Naive thymus-derived CD4-positive, alpha-beta T cell (primary cell): ENCODE measurements at regions not wholly inside any gene's neighbourhood (a gene's known extent, or its start where the extent isn't known, plus 50 kb on each side); places are given as distances from the start of the nearest gene placed in this dataset.

Experiments
- ATAC-seq: fragments of 150-1000 bp; cut with Tn5 transposase; 2 replicates; pipeline ENCODE4 v1.10.0; 2021; ENCODE audit warnings: mild to moderate bottlenecking, moderate library complexity
- CTCF ChIA-PET: fragments of 350-600 bp; sonication (Branson Sonifier 250); formaldehyde crosslinking; loops from one replicate; lab custom pipeline; 2021; ENCODE audit warnings: antibody characterized with exemption; lab: Charles Lee
- POLR2A ChIA-PET: fragments of 350-600 bp; sonication (Branson Sonifier 250); formaldehyde crosslinking; loops from one replicate; lab custom pipeline; 2021; ENCODE audit warnings: antibody characterized with exemption, inconsistent platforms; lab: Charles Lee
- DNase-seq, 9 donors: peaks; one replicate each; pipeline versions ENCODE4 v3.0.0 to v3.0.0-alpha.2; 2020 to 2022; ENCODE audit warnings: mixed read lengths in 1 of 9
- H3K27ac ChIP-seq: one replicate; pipeline ENCODE4 v1.7.0; 2013; ENCODE audit warnings: mild to moderate bottlenecking, low read depth, low read length, moderate library complexity
- H3K27me3 ChIP-seq, 2 donors: one replicate each; pipeline ENCODE4 v1.7.0; 2013; ENCODE audit warnings: low read length in 2 of 2, mild to moderate bottlenecking in 2 of 2, moderate library complexity in 2 of 2; ENCODE audit not compliant: control insufficient read depth in 2 of 2, insufficient read depth in 2 of 2
- H3K36me3 ChIP-seq, 3 experiments: 1 replicate in 2 of 3; 2 replicates in 1 of 3; pipeline ENCODE4 v1.7.0; 2013; ENCODE audit warnings: low read length in 3 of 3, mild to moderate bottlenecking in 3 of 3, moderate library complexity in 1 of 3; ENCODE audit not compliant: insufficient read depth in 3 of 3, control insufficient read depth in 2 of 3
- H3K4me1 ChIP-seq, 2 donors: one replicate each; pipeline ENCODE4 v1.7.0; 2013; ENCODE audit warnings: low read length in 2 of 2, mild to moderate bottlenecking in 2 of 2, moderate library complexity in 1 of 2; ENCODE audit not compliant: control insufficient read depth in 2 of 2, insufficient read depth in 2 of 2
- H3K4me3 ChIP-seq: 2 replicates; pipeline ENCODE4 v1.7.0; 2013; ENCODE audit warnings: mild to moderate bottlenecking, low read length
- H3K9me3 ChIP-seq, 3 experiments: 1 replicate in 2 of 3; 2 replicates in 1 of 3; pipeline ENCODE4 v1.7.0; 2013; ENCODE audit warnings: low read length in 3 of 3; ENCODE audit not compliant: control insufficient read depth in 2 of 3
- H3K27ac Mint-ChIP-seq, 9 donors: one replicate each; pipeline ENCODE4 v1.8.0; 2020 to 2022; ENCODE audit warnings: mixed read lengths in 9 of 9, mild to moderate bottlenecking in 8 of 9, moderate library complexity in 5 of 9, inconsistent platforms in 2 of 9
- H3K27me3 Mint-ChIP-seq, 5 donors: one replicate each; pipeline ENCODE4 v1.8.0; 2021 to 2022; ENCODE audit warnings: mixed read lengths in 5 of 5, mild to moderate bottlenecking in 1 of 5
- H3K36me3 Mint-ChIP-seq, 5 donors: one replicate each; pipeline ENCODE4 v1.8.0; 2020 to 2022; ENCODE audit warnings: mixed read lengths in 5 of 5, mild to moderate bottlenecking in 3 of 5, inconsistent platforms in 1 of 5
- H3K4me1 Mint-ChIP-seq, 7 donors: one replicate each; pipeline ENCODE4 v1.8.0; 2020 to 2022; ENCODE audit warnings: mixed read lengths in 7 of 7, mild to moderate bottlenecking in 3 of 7, inconsistent platforms in 1 of 7
- H3K4me3 Mint-ChIP-seq, 10 donors: one replicate each; pipeline ENCODE4 v1.8.0; 2020 to 2022; ENCODE audit warnings: mild to moderate bottlenecking in 10 of 10, mixed read lengths in 10 of 10, moderate library complexity in 6 of 10, inconsistent platforms in 2 of 10
- H3K9me3 Mint-ChIP-seq, 11 donors: one replicate each; pipeline ENCODE4 v1.8.0; 2020 to 2022; ENCODE audit warnings: mixed read lengths in 11 of 11, mild to moderate bottlenecking in 4 of 11, inconsistent platforms in 1 of 11, moderate library complexity in 1 of 11
- intact Hi-C, 2 donors: fragments of 100-400 bp; cut with micrococcal nuclease; formaldehyde crosslinking; loops; one replicate each; pipeline ENCODE4 v1.15.1; 2023

DNA sequence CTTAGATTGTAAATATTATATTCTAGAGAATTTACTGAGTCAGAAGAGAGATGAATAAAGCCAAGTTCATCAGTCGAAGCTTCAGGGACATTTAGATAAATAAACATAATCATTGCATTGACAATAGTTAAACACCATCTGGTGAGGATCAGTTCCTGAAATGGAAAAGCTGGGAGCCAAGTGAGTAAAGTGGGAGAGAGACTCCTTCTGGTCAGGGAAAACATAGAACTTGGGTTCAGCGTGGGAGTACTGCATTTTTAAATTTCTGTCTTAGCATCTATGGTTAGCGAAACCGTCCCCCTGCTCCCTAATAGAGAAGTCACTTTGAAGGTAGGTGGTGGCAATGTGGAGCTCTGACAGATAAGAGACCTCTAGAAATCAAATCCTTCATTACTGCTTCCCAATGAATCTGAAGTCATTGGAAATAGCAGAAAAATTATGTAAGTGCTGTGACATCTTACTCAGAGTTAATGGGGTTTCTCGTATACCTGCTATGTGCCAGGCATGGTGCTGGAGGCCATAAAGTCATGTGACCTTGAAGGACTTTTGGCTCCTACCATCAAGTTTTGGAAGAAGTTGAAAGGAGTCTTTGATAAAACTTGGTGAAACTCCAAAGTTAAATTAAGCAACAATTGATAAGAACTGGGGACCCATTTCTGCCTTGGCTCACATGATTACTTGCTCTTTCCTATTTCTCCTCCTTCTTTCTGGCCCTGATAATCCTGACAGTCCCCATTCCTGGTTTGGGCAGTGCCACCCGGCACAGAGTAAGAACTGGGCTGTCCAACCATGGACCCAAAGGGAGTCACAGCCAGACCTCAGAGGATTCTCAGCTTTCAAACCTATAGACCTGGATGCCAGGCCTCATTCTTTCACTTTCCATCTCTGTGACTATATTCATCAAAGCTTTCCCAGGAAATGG lies 211.2 kb downstream of the C7orf25 start:
- DNase-seq (no peak), ATAC-seq (no peak)
- H3K9me3 Mint-ChIP-seq, result peaks cover 0 to 4% (median 0%) of the 10 kb centered on the region in 11 donors
- intact Hi-C loops, result no loop called here
- ChIA-PET POLR2A (no interaction called here), CTCF (no interaction called here)
- H3K4me3 ChIP-seq, result no peak overlapping the region
- H3K4me3 Mint-ChIP-seq, result no peak overlapping the region
- H3K9me3 ChIP-seq, result no peaks in the 10 kb centered on the region
- no peaks in the 10 kb centered on the region for H3K36me3 Mint-ChIP-seq
- no peak overlapping the region for H3K27ac ChIP-seq
- H3K27ac Mint-ChIP-seq, result no peak overlapping the region
- H3K4me1 Mint-ChIP-seq, result no peaks in the 10 kb centered on the region
- H3K36me3 ChIP-seq, result no peaks in the 10 kb centered on the region
- no peaks in the 10 kb centered on the region for H3K4me1 ChIP-seq
- no peaks in the 10 kb centered on the region for H3K27me3 ChIP-seq
- peaks cover 0 to 13% (median 0%) of the 10 kb centered on the region in 5 donors for H3K27me3 Mint-ChIP-seq

GRCh38 chr7:42699380-42700178 lies 212.3 kb downstream of the C7orf25 start:
- Histone ChIP-seq H3K36me3 (no peaks in the 10 kb centered on the region), H3K4me1 (no peaks in the 10 kb centered on the region), H3K27me3 (no peaks in the 10 kb centered on the region), H3K4me3 (no peak overlapping the region), H3K27ac (no peak overlapping the region), H3K9me3 (no peaks in the 10 kb centered on the region)
- Mint-ChIP-seq H3K4me3 (no peak overlapping the region), H3K9me3 (peaks cover 0 to 4% (median 0%) of the 10 kb centered on the region in 11 donors), H3K27ac (no peak overlapping the region), H3K4me1 (no peaks in the 10 kb centered on the region), H3K36me3 (no peaks in the 10 kb centered on the region), H3K27me3 (peaks cover 0 to 13% (median 0%) of the 10 kb centered on the region in 5 donors)
- intact Hi-C loops, result no loop called here
- no peak for DNase-seq
- ChIA-PET POLR2A (no interaction called here), CTCF (no interaction called here)
- ATAC-seq, result no peak

DNA sequence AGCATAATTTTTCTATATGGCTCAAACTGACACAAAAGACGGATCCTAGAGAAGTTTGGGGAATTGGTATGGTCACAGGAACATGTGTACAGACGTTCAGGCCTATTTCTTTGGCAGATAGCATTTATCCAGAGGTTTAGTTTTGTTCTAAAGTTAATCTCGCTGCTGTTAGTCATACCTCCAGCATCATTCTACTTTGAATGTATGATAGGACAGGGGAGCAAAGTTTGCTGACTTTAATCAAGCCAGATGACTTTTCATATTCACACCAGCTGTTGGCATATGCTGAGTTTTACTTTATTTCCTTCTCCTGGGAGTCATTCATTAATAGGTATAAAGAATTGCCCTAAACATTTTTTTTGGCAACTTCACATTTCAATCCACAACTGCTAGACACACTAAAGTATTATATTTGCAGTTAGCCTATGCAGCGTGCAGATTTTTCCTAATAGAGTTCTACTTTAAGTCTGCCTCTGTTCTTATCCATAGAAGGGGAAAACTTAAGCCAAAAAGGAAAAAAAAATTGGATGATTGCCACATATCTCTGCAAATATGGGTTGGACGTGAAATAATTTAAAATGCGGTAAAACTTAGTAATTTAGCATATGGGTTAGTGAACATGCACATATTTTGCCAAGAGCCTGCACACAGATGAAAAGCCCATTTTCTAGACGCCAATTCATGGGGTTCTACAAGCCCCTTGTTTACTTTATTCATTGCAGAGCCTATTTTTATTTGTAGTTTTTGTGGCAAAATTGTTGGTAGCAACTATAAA lies 213.1 kb downstream of the C7orf25 start:
- H3K36me3 Mint-ChIP-seq, result no peaks in the 10 kb centered on the region
- Histone ChIP-seq H3K9me3 (no peaks in the 10 kb centered on the region), H3K27me3 (no peaks in the 10 kb centered on the region), H3K4me1 (no peaks in the 10 kb centered on the region), H3K27ac (no peak overlapping the region), H3K4me3 (no peak overlapping the region), H3K36me3 (no peaks in the 10 kb centered on the region)
- intact Hi-C loops, result no loop called here
- peaks cover 0 to 4% (median 0%) of the 10 kb centered on the region in 11 donors for H3K9me3 Mint-ChIP-seq
- H3K4me3 Mint-ChIP-seq, result no peak overlapping the region
- H3K4me1 Mint-ChIP-seq, result no peaks in the 10 kb centered on the region
- no peak for DNase-seq
- H3K27me3 Mint-ChIP-seq, result peaks cover 0 to 20% (median 3%) of the 10 kb centered on the region in 5 donors
- no peak overlapping the region for H3K27ac Mint-ChIP-seq
- ATAC-seq, result no peak
- CTCF ChIA-PET, result no interaction called here
- POLR2A ChIA-PET, result no interaction called here

GRCh38 chr7:42694894-42695507 lies 216.9 kb downstream of the C7orf25 start:
- H3K9me3 Mint-ChIP-seq, result peaks cover 0 to 2% (median 0%) of the 10 kb centered on the region in 11 donors
- CTCF ChIA-PET, result no interaction called here
- no peaks in the 10 kb centered on the region for H3K36me3 Mint-ChIP-seq
- H3K4me3 ChIP-seq, result no peak overlapping the region
- DNase-seq, result no peak
- H3K27me3 ChIP-seq, result no peaks in the 10 kb centered on the region
- intact Hi-C loops, result no loop called here
- no peak for ATAC-seq
- POLR2A ChIA-PET, result no interaction called here
- H3K9me3 ChIP-seq, result no peaks in the 10 kb centered on the region
- no peak overlapping the region for H3K27ac ChIP-seq
- H3K27me3 Mint-ChIP-seq, result peaks cover 0 to 20% (median 3%) of the 10 kb centered on the region in 5 donors
- no peaks in the 10 kb centered on the region for H3K4me1 Mint-ChIP-seq
- H3K4me1 ChIP-seq, result no peaks in the 10 kb centered on the region
- H3K4me3 Mint-ChIP-seq, result no peak overlapping the region
- H3K36me3 ChIP-seq, result no peaks in the 10 kb centered on the region
- no peak overlapping the region for H3K27ac Mint-ChIP-seq

DNA sequence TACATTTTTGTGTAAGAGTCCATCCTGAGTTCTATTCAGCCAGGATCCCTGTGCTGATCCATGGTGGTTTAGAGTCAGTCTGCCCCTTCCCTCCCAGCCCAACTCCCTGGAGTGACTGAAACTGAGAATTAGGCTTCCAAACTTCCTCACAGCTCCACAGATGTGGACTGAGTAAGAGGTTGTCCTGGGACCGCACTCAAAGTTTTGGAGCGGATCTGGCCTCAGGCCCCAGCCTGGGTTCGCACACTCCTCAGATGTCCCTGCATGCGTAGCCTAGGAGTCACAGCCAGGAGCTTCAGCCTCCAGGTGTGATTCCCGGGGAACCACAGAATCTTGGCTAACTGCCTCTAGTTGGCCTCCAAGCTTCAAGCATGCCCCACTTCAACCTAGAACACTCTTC lies 218.1 kb downstream of the C7orf25 start:
- Mint-ChIP-seq H3K27ac (no peak overlapping the region), H3K27me3 (peaks cover 0 to 22% (median 3%) of the 10 kb centered on the region in 5 donors), H3K4me3 (no peak overlapping the region), H3K36me3 (no peaks in the 10 kb centered on the region), H3K4me1 (no peaks in the 10 kb centered on the region), H3K9me3 (peaks cover 0 to 2% (median 0%) of the 10 kb centered on the region in 11 donors)
- intact Hi-C loops, result no loop called here
- POLR2A ChIA-PET, result no interaction called here
- no peak for ATAC-seq
- no peak overlapping the region for H3K4me3 ChIP-seq
- no peak overlapping the region for H3K27ac ChIP-seq
- no peaks in the 10 kb centered on the region for H3K9me3 ChIP-seq
- H3K36me3 ChIP-seq, result no peaks in the 10 kb centered on the region
- H3K27me3 ChIP-seq, result no peaks in the 10 kb centered on the region
- CTCF ChIA-PET, result no interaction called here
- H3K4me1 ChIP-seq, result no peaks in the 10 kb centered on the region
- no peak for DNase-seq

GRCh38 chr7:42692621-42693020 lies 219.2 kb downstream of the C7orf25 start:
- Mint-ChIP-seq H3K4me3 (no peak overlapping the region), H3K9me3 (peaks cover 0 to 2% (median 0%) of the 10 kb centered on the region in 11 donors), H3K4me1 (no peaks in the 10 kb centered on the region), H3K27me3 (peaks cover 0 to 22% (median 3%) of the 10 kb centered on the region in 5 donors), H3K36me3 (no peaks in the 10 kb centered on the region), H3K27ac (no peak overlapping the region)
- POLR2A ChIA-PET, result no interaction called here
- Histone ChIP-seq H3K36me3 (no peaks in the 10 kb centered on the region), H3K4me1 (no peaks in the 10 kb centered on the region), H3K27me3 (no peaks in the 10 kb centered on the region), H3K9me3 (no peaks in the 10 kb centered on the region), H3K27ac (no peak overlapping the region), H3K4me3 (no peak overlapping the region)
- no peak for DNase-seq
- no peak for ATAC-seq
- CTCF ChIA-PET, result no interaction called here
- intact Hi-C loops, result no loop called here
